ENCODE measurements at regions not wholly inside any gene's neighbourhood (a gene's known extent, or its start where the extent isn't known, plus 50 kb on each side); places are given as distances from the start of the nearest gene placed in this dataset.

DNA sequence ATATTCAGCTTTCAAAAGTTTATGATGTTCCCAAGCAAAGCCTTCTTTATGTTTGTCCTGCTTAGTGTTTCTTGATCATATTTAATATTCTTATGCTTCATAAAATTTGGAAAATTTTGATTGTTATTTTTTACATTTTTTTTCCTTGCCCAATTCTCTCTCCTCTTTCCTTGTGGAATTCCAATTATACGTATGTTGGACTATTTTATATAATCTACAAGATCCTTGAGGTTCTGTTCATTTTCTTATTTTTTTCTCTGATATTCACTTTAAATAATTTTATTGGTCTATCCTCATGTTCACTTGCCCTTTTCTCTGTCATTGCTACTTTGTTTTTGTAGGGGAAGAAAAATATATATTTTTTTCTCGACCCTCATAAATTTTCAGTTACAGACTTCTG lies 167.7 kb downstream of the DYRK2 start:
- no peak for TF ChIP-seq EP300 (IDR thresholded peaks at IDR 0.05)
- TF ChIP-seq, protein P1, sequence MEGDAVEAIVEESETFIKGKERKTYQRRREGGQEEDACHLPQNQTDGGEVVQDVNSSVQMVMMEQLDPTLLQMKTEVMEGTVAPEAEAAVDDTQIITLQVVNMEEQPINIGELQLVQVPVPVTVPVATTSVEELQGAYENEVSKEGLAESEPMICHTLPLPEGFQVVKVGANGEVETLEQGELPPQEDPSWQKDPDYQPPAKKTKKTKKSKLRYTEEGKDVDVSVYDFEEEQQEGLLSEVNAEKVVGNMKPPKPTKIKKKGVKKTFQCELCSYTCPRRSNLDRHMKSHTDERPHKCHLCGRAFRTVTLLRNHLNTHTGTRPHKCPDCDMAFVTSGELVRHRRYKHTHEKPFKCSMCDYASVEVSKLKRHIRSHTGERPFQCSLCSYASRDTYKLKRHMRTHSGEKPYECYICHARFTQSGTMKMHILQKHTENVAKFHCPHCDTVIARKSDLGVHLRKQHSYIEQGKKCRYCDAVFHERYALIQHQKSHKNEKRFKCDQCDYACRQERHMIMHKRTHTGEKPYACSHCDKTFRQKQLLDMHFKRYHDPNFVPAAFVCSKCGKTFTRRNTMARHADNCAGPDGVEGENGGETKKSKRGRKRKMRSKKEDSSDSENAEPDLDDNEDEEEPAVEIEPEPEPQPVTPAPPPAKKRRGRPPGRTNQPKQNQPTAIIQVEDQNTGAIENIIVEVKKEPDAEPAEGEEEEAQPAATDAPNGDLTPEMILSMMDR (IDR thresholded peaks at IDR 0.05) = no peak

Measured in ovary (tissue), 3 donors.